ENCODE measurements at regions not wholly inside any gene's neighbourhood (a gene's known extent, or its start where the extent isn't known, plus 50 kb on each side); places are given as distances from the start of the nearest gene placed in this dataset.

DNA sequence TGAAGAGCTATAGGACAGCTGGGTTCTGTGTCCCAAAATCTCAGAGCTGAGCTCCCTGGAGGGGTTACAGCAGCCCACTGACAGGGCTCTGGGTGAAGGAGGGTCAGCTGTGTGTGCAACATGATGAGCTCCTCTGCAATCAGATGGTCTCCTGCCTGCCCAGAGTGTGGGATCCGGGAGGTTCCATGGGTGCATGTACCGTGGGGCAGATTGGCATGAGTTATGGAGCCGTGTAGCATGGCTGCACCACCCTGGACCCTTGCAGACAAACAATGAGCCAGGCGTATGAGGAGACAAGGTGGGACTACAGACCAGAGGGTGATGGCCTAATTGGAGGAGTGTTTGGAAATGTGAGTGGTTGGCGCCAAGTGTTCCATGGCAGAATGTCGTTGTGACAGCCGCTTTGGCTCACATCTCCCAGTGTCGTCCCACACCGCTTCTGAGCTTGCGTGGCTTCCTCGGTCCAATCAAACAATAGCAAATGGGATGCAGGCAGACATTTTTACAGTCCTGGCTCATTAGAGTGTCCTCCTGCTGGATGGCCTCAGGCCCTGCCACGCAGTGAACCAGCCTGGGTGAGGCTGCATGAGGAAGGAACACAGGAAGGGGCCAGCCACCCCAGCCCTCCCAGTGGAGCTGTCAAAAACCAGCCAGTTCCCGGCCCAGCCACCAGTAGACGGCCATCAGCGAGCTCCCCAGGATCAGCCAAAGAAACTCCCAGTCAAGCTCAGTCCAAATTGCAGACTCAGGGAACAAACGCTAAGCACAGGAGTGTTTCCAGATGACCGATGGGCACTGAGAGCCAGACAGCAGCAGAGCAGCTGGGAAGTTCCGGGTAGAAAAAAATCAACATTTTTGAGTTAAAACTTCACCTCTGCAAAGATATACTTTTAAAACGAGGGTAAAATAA lies 1066.9 kb downstream of the BRD1 start:
- Histone ChIP-seq H3K4me2 (ENCODE audit: insufficient read depth, low read length, poor library complexity, severe bottlenecking) (no peak overlapping the region), H3K9ac (ENCODE audit: low read depth, low read length, poor library complexity) (no peak overlapping the region), H2BK15ac (ENCODE audit: low read length) (no peak overlapping the region), H3K23ac (ENCODE audit: low read depth, low read length, poor library complexity) (no peak overlapping the region), H2BK5ac (ENCODE audit: low read length) (no peak overlapping the region), H4K91ac (ENCODE audit: low read depth, low read length, poor library complexity) (no peak overlapping the region), H3K4me3 (ENCODE audit: low read length in 2 of 2) (no peak overlapping the region), H2BK120ac (ENCODE audit: low read depth, low read length) (no peak overlapping the region), H4K8ac (ENCODE audit: low read depth, low read length) (no peak overlapping the region), H2AFZ (ENCODE audit: low read length) (no peak overlapping the region), H2AK5ac (ENCODE audit: low read depth, low read length) (no peak overlapping the region), H3K27me3 (ENCODE audit: control insufficient read depth in 3 of 3, insufficient read depth in 3 of 3, low read depth in 1 of 3, low read length in 3 of 3) (peaks cover 0 to 3% (median 0%) of the 10 kb centered on the region in 3 experiments), H3K14ac (ENCODE audit: low read length) (no peak overlapping the region), H3K4me1 (ENCODE audit: control insufficient read depth in 2 of 2, insufficient read depth in 1 of 2, low read depth in 1 of 2, low read length in 2 of 2) (peaks cover 0 to 2% of the 10 kb centered on the region in 2 donors), H3K79me1 (ENCODE audit: low read depth, low read length) (no peaks in the 10 kb centered on the region), H3K9me3 (replicated peaks in 1 of 2; ENCODE audit: control insufficient read depth in 2 of 2, insufficient read depth in 1 of 2, low read depth in 1 of 2, low read length in 2 of 2) (peaks cover 0 to 7% of the 10 kb centered on the region in 2 donors), H3K4ac (ENCODE audit: low read length) (no peak overlapping the region), H3K18ac (ENCODE audit: low read length) (peak overlapping the region; percentile 24), H3K36me3 (replicated peaks in 1 of 2; ENCODE audit: control insufficient read depth in 2 of 2, insufficient read depth in 2 of 2, low read length in 2 of 2) (no peaks in the 10 kb centered on the region), H2BK12ac (ENCODE audit: low read length) (no peak overlapping the region), H3K27ac (replicated peaks; ENCODE audit: low read length) (no peak overlapping the region)
- WGBS, 2 donors (ENCODE audit: extremely low coverage in 2 of 2, insufficient read length in 2 of 2, insufficient replicate concordance in 1 of 2), result no CpG with 5 or more reads among the region's 19 CpGs
- no peak for DNase-seq (ENCODE audit: low spot score)

DNA sequence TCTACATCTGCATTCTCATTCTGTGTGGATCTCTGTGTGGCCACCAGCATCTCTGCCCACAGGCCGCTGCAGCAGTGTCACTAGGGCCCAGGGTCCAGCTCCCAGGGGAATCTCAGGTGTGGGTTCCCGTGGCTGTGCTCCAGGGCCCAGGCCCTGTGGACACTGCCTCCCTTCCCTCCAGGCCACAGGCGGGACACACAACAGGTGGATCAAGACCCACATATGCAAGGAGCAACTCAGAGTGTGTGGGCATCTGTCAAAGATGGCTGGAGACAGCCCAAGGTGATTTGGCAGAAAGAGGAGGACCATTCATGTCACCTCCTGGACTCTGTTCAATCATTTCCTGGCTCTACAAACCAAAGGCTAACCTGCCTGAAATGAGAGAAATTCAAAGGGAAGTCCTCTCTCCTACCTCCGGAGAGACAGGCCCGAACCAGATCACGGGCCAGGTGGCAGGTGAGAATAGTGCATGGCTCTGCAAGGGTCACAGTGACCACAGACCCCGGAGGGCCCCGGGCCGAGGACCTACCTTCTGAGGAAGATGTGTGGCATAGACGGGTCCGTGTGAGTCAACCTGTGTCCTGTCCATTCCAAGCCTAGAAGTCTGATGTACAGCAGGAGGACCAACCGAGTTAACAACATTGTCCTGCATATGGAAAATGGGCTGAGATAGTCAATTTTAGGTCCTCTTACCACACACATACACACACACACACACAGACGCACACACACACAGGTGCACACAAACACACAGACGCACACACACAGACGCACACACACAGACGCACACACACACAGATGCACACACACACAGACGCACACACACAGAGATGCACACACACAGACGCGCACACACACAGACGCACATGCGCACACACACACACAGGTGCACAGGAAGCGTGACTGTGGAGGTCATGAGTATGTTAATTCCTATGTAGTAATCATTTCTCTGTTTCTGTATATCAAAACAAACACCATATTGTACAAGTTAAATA lies 1068.5 kb downstream of the BRD1 start:
- H3K9ac ChIP-seq (ENCODE audit: low read depth, low read length, poor library complexity), result peak overlapping the region; percentile 70
- H2BK120ac ChIP-seq (ENCODE audit: low read depth, low read length), result no peak overlapping the region
- H2BK12ac ChIP-seq (ENCODE audit: low read length), result no peak overlapping the region
- H2BK15ac ChIP-seq (ENCODE audit: low read length), result no peak overlapping the region
- peaks cover 3% of the 10 kb centered on the region for H3K79me1 ChIP-seq (ENCODE audit: low read depth, low read length)
- H3K4ac ChIP-seq (ENCODE audit: low read length), result no peak overlapping the region
- H3K4me2 ChIP-seq (ENCODE audit: insufficient read depth, low read length, poor library complexity, severe bottlenecking), result no peak overlapping the region
- no peaks in the 10 kb centered on the region for H3K36me3 ChIP-seq (replicated peaks in 1 of 2; ENCODE audit: control insufficient read depth in 2 of 2, insufficient read depth in 2 of 2, low read length in 2 of 2)
- H2AK5ac ChIP-seq (ENCODE audit: low read depth, low read length), result no peak overlapping the region
- H3K9me3 ChIP-seq (replicated peaks in 1 of 2; ENCODE audit: control insufficient read depth in 2 of 2, insufficient read depth in 1 of 2, low read depth in 1 of 2, low read length in 2 of 2), result peaks cover 0 to 5% of the 10 kb centered on the region in 2 donors
- peaks cover 0 to 2% of the 10 kb centered on the region in 2 donors for H3K4me1 ChIP-seq (ENCODE audit: control insufficient read depth in 2 of 2, insufficient read depth in 1 of 2, low read depth in 1 of 2, low read length in 2 of 2)
- H3K27me3 ChIP-seq (ENCODE audit: control insufficient read depth in 3 of 3, insufficient read depth in 3 of 3, low read depth in 1 of 3, low read length in 3 of 3), result peaks cover 0 to 3% (median 0%) of the 10 kb centered on the region in 3 experiments
- no peak overlapping the region for H3K4me3 ChIP-seq (ENCODE audit: low read length in 2 of 2)
- no peak overlapping the region for H3K14ac ChIP-seq (ENCODE audit: low read length)
- no peak overlapping the region for H4K8ac ChIP-seq (ENCODE audit: low read depth, low read length)
- DNase-seq (ENCODE audit: low spot score), result no peak
- H2BK5ac ChIP-seq (ENCODE audit: low read length), result no peak overlapping the region
- WGBS, 2 donors (ENCODE audit: extremely low coverage in 2 of 2, insufficient read length in 2 of 2, insufficient replicate concordance in 1 of 2), result no CpG with 5 or more reads among the region's 22 CpGs
- no peak overlapping the region for H4K91ac ChIP-seq (ENCODE audit: low read depth, low read length, poor library complexity)
- H2AFZ ChIP-seq (ENCODE audit: low read length), result no peak overlapping the region
- H3K27ac ChIP-seq (replicated peaks; ENCODE audit: low read length), result no peak overlapping the region
- H3K23ac ChIP-seq (ENCODE audit: low read depth, low read length, poor library complexity), result no peak overlapping the region
- no peak overlapping the region for H3K18ac ChIP-seq (ENCODE audit: low read length)

DNA sequence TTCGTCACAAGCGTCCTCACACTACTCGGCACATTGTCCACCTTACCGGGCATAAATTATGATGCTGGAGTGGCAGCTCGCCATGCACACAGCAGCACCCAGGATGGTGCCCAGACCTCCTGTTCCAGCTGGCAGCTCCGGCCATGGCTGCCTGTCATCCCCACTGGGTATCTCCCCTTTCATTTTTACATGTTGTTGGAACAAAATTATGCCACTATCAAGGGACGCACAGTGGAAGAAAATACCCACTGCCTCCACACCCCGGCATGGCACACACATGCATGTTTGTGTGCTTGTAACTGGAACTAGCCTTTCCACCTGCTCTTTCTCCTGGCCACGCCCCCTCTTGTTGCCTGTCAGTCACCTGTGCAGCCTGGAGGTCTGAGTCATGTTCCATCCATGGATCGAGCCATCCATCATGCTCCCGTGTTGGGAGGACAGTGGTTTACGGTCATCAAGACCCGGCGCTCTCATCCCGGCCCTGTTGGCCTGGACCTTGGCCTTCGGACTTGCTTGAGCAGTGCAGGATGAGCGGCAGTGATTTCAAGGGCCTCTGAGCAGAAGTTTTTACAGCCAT lies 1069.6 kb downstream of the BRD1 start:
- Histone ChIP-seq H4K91ac (ENCODE audit: low read depth, low read length, poor library complexity) (no peak overlapping the region), H3K79me1 (ENCODE audit: low read depth, low read length) (peaks cover 3% of the 10 kb centered on the region), H2BK5ac (ENCODE audit: low read length) (no peak overlapping the region), H3K23ac (ENCODE audit: low read depth, low read length, poor library complexity) (no peak overlapping the region), H3K4me1 (ENCODE audit: control insufficient read depth in 2 of 2, insufficient read depth in 1 of 2, low read depth in 1 of 2, low read length in 2 of 2) (peaks cover 0 to 2% of the 10 kb centered on the region in 2 donors), H3K14ac (ENCODE audit: low read length) (no peak overlapping the region), H2BK120ac (ENCODE audit: low read depth, low read length) (no peak overlapping the region), H3K4ac (ENCODE audit: low read length) (no peak overlapping the region), H3K36me3 (replicated peaks in 1 of 2; ENCODE audit: control insufficient read depth in 2 of 2, insufficient read depth in 2 of 2, low read length in 2 of 2) (no peaks in the 10 kb centered on the region), H3K9me3 (replicated peaks in 1 of 2; ENCODE audit: control insufficient read depth in 2 of 2, insufficient read depth in 1 of 2, low read depth in 1 of 2, low read length in 2 of 2) (peaks cover 0 to 5% of the 10 kb centered on the region in 2 donors), H3K9ac (ENCODE audit: low read depth, low read length, poor library complexity) (no peak overlapping the region), H2BK12ac (ENCODE audit: low read length) (no peak overlapping the region), H3K4me2 (ENCODE audit: insufficient read depth, low read length, poor library complexity, severe bottlenecking) (no peak overlapping the region), H2BK15ac (ENCODE audit: low read length) (no peak overlapping the region), H2AFZ (ENCODE audit: low read length) (no peak overlapping the region), H3K4me3 (ENCODE audit: low read length in 2 of 2) (no peak overlapping the region), H3K27me3 (ENCODE audit: control insufficient read depth in 3 of 3, insufficient read depth in 3 of 3, low read depth in 1 of 3, low read length in 3 of 3) (peaks cover 0 to 3% (median 0%) of the 10 kb centered on the region in 3 experiments), H4K8ac (ENCODE audit: low read depth, low read length) (no peak overlapping the region), H3K18ac (ENCODE audit: low read length) (no peak overlapping the region), H3K27ac (replicated peaks; ENCODE audit: low read length) (no peak overlapping the region), H2AK5ac (ENCODE audit: low read depth, low read length) (no peak overlapping the region)
- DNase-seq (ENCODE audit: low spot score), result no peak
- WGBS, 2 donors (ENCODE audit: extremely low coverage in 2 of 2, insufficient read length in 2 of 2, insufficient replicate concordance in 1 of 2), result no CpG with 5 or more reads among the region's 17 CpGs
